ENCODE measurements at regions not wholly inside any gene's neighbourhood (a gene's known extent, or its start where the extent isn't known, plus 50 kb on each side); places are given as distances from the start of the nearest gene placed in this dataset.

- Histone ChIP-seq H4K20me1 (ENCODE audit: insufficient read depth, low read length) (no peaks in the 10 kb centered on the region), H2AFZ (replicated peaks; ENCODE audit: low read length, poor library complexity) (no peak overlapping the region), H4K8ac (ENCODE audit: low read depth in 2 of 2, low read length in 2 of 2) (no peak overlapping the region), H2AK5ac (ENCODE audit: low read depth, low read length) (no peak overlapping the region), H3K9ac (ENCODE audit: low read depth, low read length) (no peak overlapping the region), H3K56ac (ENCODE audit: extremely low read depth, insufficient read depth, low read length) (no peak overlapping the region), H3K4me3 (ENCODE audit: insufficient read depth, low read depth, low read length) (no peak overlapping the region), H2AK9ac (replicated peaks; ENCODE audit: low read depth, low read length, poor library complexity) (no peak overlapping the region), H3K27ac (ENCODE audit: insufficient read depth, low read length) (no peak overlapping the region), H3K4me2 (ENCODE audit: low read depth, low read length) (no peak overlapping the region), H3K4me1 (ENCODE audit: control insufficient read depth, insufficient read depth, low read length) (no peaks in the 10 kb centered on the region), H3K4ac (ENCODE audit: low read depth, low read length) (no peak overlapping the region), H4K91ac (ENCODE audit: insufficient read depth, low read depth, low read length) (no peak overlapping the region), H3K14ac (replicated peaks; ENCODE audit: low read depth, low read length) (no peak overlapping the region), H3K27me3 (ENCODE audit: control insufficient read depth, insufficient read depth, low read length) (no peaks in the 10 kb centered on the region; the same call in 1 of the 2 replicates), H2BK20ac (ENCODE audit: low read depth, low read length) (no peak overlapping the region), H3K9me3 (ENCODE audit: control insufficient read depth, insufficient read depth, low read length) (peaks cover under 1% of the 10 kb centered on the region; the same call in 1 of the 2 replicates), H3K23ac (ENCODE audit: low read depth, low read length) (no peak overlapping the region), H2BK5ac (ENCODE audit: low read depth, low read length, poor library complexity, severe bottlenecking) (no peak overlapping the region), H3K9me1 (ENCODE audit: insufficient read depth, low read length) (no peaks in the 10 kb centered on the region), H3K36me3 (ENCODE audit: control insufficient read depth, insufficient read depth, low read length) (no peaks in the 10 kb centered on the region), H2BK15ac (ENCODE audit: low read depth, low read length) (no peak overlapping the region), H3K79me1 (ENCODE audit: low read depth in 1 of 2, low read length in 2 of 2) (no peaks in the 10 kb centered on the region), H2BK120ac (ENCODE audit: low read depth, low read length) (no peak overlapping the region), H4K5ac (ENCODE audit: low read depth, low read length) (no peak overlapping the region), H3K18ac (ENCODE audit: low read depth, low read length) (no peak overlapping the region)
- no peak for TF ChIP-seq MAZ (IDR thresholded peaks at IDR 0.05; ENCODE audit: borderline replicate concordance, low read depth, low read length)
- TF ChIP-seq CHD1 (IDR thresholded peaks at IDR 0.05; ENCODE audit: low read depth, low read length), result no peak
- no peak for TF ChIP-seq RFX5 (IDR thresholded peaks at IDR 0.05; ENCODE audit: low read depth, low read length)
- no peak for TF ChIP-seq BHLHE40 (IDR thresholded peaks at IDR 0.05; ENCODE audit: low read depth, low read length)
- no peak for TF ChIP-seq RCOR1 (IDR thresholded peaks at IDR 0.05; ENCODE audit: insufficient replicate concordance, low read length)
- no peak for TF ChIP-seq CEBPB (IDR thresholded peaks at IDR 0.05; ENCODE audit: low read depth, low read length)
- TF ChIP-seq MAFK (IDR thresholded peaks at IDR 0.05; ENCODE audit: low read depth, low read length), result no peak
- dilution Hi-C loops (cut with HindIII; ENCODE audit: low sequenced_read_pairs, unreplicated experiment) (no loop called here), in situ Hi-C loops (cut with MboI; ENCODE audit: low sequenced_read_pairs) (no loop called here), intact Hi-C loops (cut with micrococcal nuclease) (no loop called here)
- DNase-seq, result no peak
- no peak for ATAC-seq (ENCODE audit: low read depth)
- BruUV-seq (replicated peaks), result no TSS peak
- ChIA-PET CTCF (no interaction called here), POLR2A (ENCODE audit: unreplicated experiment) (no interaction called here)
- WGBS, 2 experiments (ENCODE audit: extremely low coverage in 2 of 2, insufficient read length in 1 of 2), result no CpG with 5 or more reads among the region's 5 CpGs
These were observed 140.0 kb downstream of the IRS2 start for GRCh38 chr13:109646423-109646822.

Measured in IMR-90 (cell line).